GM23338 (cell line): ENCODE measurements at regions not wholly inside any gene's neighbourhood (a gene's known extent, or its start where the extent isn't known, plus 50 kb on each side); places are given as distances from the start of the nearest gene placed in this dataset.

ENCODE experiments used
- EZH2 ChIP-seq: fragments of 200-600 bp; sonication (generic); IDR thresholded peaks from one replicate; pipeline ENCODE4 v1.8.0; 2017; ENCODE audit warnings: antibody characterized with exemption, mild to moderate bottlenecking, low read depth; ENCODE audit not compliant: unreplicated experiment
- EZH2phosphoT487 ChIP-seq: fragments of 200-600 bp; sonication (generic); IDR thresholded peaks from one replicate; pipeline ENCODE4 v1.8.1; 2018; ENCODE audit warnings: antibody characterized with exemption; ENCODE audit not compliant: unreplicated experiment
- JUNB ChIP-seq: IDR thresholded peaks from one replicate; pipeline ENCODE4 v1.6.1; 2016; ENCODE audit warnings: antibody characterized with exemption; ENCODE audit not compliant: unreplicated experiment
- POLR2AphosphoS5 ChIP-seq: IDR thresholded peaks from 2 replicates; pipeline ENCODE4 v1.6.1; 2016; ENCODE audit warnings: antibody characterized with exemption, low read depth
- ZNF114 ChIP-seq: fragments of 250-450 bp; sonication (Bioruptor Pico); IDR thresholded peaks from 2 replicates; pipeline ENCODE4 v1.5.0; 2020; ENCODE audit warnings: mild to moderate bottlenecking, moderate library complexity
- TF ChIP-seq, protein P1 (sequence below), 2 experiments: fragments of 200-600 bp in 1 of 2; sonication (generic) in 1 of 2; conservative IDR thresholded peaks; 2 replicates each; pipeline versions ENCODE4 v1.5.1 to v1.6.1; 2016 to 2017; ENCODE audit warnings: antibody characterized with exemption in 2 of 2, low read depth in 2 of 2, mild to moderate bottlenecking in 2 of 2, moderate library complexity in 1 of 2
- TF ChIP-seq, protein P2 (sequence below): IDR thresholded peaks from 2 replicates; pipeline ENCODE4 v1.6.1; 2016; ENCODE audit warnings: antibody characterized with exemption
- TF ChIP-seq, protein P3 (sequence below): IDR thresholded peaks from one replicate; pipeline ENCODE4 v1.6.1; 2018; ENCODE audit warnings: antibody characterized with exemption; ENCODE audit not compliant: unreplicated experiment

DNA sequence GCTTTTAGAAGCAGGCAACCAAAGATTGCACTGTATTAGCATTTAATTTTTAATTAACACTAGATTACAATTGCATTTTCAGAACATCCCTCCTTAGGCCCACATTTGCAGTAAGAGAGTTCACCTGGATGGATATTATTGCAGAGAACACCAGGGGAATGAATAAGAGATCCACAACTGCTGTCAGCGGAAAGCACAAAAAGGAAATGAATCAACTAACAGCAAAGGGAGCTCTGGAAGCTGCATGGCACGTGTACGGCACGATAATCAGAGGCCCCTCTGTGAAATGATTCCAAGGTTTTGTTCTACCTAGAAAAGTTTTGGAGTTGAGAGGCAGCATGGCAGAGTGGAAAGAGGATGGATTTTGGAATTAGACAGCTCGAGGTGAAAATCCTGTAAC is 361.2 kb upstream of the C9orf72 start:
- TF ChIP-seq, protein P1, sequence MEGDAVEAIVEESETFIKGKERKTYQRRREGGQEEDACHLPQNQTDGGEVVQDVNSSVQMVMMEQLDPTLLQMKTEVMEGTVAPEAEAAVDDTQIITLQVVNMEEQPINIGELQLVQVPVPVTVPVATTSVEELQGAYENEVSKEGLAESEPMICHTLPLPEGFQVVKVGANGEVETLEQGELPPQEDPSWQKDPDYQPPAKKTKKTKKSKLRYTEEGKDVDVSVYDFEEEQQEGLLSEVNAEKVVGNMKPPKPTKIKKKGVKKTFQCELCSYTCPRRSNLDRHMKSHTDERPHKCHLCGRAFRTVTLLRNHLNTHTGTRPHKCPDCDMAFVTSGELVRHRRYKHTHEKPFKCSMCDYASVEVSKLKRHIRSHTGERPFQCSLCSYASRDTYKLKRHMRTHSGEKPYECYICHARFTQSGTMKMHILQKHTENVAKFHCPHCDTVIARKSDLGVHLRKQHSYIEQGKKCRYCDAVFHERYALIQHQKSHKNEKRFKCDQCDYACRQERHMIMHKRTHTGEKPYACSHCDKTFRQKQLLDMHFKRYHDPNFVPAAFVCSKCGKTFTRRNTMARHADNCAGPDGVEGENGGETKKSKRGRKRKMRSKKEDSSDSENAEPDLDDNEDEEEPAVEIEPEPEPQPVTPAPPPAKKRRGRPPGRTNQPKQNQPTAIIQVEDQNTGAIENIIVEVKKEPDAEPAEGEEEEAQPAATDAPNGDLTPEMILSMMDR (conservative IDR thresholded peaks at IDR 0.05; ENCODE audit: low read depth in 2 of 2) = no peak
- TF ChIP-seq, protein P2, sequence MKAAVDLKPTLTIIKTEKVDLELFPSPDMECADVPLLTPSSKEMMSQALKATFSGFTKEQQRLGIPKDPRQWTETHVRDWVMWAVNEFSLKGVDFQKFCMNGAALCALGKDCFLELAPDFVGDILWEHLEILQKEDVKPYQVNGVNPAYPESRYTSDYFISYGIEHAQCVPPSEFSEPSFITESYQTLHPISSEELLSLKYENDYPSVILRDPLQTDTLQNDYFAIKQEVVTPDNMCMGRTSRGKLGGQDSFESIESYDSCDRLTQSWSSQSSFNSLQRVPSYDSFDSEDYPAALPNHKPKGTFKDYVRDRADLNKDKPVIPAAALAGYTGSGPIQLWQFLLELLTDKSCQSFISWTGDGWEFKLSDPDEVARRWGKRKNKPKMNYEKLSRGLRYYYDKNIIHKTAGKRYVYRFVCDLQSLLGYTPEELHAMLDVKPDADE = no peak
- no peak for TF ChIP-seq EZH2
- TF ChIP-seq POLR2AphosphoS5 = no peak
- no peak for TF ChIP-seq ZNF114
- TF ChIP-seq EZH2phosphoT487 = no peak
- no peak for TF ChIP-seq JUNB
- TF ChIP-seq, protein P3, sequence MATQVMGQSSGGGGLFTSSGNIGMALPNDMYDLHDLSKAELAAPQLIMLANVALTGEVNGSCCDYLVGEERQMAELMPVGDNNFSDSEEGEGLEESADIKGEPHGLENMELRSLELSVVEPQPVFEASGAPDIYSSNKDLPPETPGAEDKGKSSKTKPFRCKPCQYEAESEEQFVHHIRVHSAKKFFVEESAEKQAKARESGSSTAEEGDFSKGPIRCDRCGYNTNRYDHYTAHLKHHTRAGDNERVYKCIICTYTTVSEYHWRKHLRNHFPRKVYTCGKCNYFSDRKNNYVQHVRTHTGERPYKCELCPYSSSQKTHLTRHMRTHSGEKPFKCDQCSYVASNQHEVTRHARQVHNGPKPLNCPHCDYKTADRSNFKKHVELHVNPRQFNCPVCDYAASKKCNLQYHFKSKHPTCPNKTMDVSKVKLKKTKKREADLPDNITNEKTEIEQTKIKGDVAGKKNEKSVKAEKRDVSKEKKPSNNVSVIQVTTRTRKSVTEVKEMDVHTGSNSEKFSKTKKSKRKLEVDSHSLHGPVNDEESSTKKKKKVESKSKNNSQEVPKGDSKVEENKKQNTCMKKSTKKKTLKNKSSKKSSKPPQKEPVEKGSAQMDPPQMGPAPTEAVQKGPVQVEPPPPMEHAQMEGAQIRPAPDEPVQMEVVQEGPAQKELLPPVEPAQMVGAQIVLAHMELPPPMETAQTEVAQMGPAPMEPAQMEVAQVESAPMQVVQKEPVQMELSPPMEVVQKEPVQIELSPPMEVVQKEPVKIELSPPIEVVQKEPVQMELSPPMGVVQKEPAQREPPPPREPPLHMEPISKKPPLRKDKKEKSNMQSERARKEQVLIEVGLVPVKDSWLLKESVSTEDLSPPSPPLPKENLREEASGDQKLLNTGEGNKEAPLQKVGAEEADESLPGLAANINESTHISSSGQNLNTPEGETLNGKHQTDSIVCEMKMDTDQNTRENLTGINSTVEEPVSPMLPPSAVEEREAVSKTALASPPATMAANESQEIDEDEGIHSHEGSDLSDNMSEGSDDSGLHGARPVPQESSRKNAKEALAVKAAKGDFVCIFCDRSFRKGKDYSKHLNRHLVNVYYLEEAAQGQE = no peak
